ENCODE measurements at regions not wholly inside any gene's neighbourhood (a gene's known extent, or its start where the extent isn't known, plus 50 kb on each side); places are given as distances from the start of the nearest gene placed in this dataset.

DNA sequence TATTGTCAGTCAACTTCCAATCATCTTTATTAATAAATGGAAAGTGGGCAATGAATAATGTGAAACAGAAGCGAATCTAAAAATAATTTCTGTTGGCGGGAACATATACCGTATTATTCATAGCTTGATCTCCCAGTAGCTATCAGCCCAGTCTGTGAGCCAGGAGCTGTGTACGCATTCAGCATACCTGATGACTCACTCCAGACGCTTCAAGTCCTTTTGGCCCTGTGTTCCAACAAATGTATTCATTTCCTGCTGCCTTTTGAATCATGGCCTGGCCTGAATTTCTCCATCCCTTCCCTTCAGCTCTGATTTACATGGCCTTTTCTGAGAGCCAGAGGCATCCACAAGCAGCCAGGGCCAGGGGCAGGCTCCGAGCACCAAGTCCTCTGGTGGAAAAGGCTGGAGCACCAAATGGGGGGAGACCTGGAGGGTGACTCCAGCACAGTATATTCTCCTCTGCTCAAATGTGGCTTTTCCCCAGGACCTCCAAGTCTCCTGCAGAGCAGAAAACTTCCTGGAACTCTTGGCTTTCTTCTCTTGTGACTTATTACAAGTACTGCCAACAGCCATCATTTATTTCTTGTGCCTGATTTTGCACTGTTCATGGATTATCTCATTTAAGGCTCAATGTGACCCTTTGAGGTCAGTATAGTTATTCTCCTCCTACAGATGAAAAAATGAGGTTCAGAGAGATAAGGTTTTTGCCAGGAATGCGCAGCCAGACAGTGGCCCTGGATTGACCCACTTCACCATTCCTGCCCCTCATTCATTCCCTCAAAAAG, 108.7 kb downstream of the EN1 start:
- no peak for DNase-seq (ENCODE audit: low read depth)

DNA sequence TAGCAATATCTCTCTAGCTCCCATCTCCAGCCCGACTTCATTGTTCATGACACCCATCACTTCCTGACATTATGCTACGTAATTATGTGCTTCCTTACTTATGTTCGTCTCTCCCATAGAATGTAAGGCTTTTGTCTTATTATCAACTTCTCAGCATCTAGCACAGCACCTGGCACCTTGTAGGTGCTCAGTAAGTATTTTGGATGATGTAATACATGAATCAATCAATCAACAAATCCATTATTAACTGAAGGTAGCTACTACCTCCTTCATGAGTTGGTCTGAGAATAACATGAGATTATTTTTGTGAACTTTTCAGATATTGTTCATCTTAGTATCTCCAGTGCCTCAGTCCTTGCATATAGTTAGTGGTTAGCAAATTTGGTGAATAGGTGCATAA, 109.3 kb downstream of the EN1 start:
- DNase-seq (ENCODE audit: low read depth): no peak

DNA sequence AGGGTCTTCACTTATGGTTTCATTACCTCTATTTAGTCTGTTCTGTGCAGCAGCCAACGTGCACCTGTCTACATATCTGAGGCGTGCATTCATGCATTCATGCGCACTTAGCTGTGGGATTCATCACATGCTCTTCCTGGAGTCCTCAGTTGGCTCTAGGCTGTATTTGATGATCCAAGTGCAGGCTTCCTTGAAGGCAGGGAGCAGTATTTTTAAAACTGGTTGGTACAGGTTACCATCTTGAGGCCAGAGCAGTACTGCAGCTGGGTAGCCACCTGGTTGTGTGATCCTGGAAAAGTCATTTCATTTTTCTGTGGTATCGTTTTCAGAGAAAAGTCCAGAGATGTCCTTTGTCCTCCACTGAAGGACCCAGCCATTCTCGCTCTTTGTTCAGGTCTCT, 109.8 kb downstream of the EN1 start:
- DNase-seq (ENCODE audit: low read depth): no peak

DNA sequence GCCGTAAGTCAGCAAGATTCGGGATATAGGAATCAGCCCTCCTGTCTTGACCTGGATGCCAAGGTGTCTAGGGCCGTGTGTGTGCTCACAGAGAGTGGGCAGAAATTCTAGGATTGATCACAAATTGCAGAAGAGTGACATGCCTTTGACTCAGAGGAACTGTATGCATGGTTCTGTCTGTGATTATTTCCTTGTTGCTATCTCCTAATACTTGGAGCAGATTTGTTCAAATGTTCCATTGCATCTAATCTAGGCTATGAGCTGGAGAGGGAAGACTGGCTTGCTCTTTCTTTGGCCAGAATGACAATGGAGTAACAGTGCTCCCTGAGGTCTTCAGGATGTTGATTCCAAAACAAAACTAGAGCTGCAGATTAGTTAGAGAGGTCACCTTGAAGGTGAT, 115.0 kb downstream of the EN1 start:
- no peak for DNase-seq (ENCODE audit: low read depth)

DNA sequence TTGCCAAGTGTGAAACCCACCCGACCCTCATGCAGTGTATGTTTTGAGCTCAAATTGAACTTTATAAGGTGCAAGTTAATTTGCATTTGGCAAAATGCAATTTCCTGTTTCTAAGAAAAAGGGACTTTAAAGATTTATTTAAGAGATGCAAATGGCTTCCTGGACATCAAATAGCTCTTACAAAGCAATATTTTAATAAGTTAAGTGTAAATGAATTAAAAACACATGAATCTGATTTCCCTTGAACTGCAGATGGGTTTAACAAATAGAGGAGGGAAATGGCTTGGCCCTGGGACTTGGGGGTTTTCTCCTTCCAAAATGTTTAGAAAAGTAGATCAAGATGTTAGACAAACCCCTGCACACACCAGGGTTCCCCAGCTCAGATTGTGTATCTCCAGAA, 116.0 kb downstream of the EN1 start:
- DNase-seq (ENCODE audit: low read depth): no peak

DNA sequence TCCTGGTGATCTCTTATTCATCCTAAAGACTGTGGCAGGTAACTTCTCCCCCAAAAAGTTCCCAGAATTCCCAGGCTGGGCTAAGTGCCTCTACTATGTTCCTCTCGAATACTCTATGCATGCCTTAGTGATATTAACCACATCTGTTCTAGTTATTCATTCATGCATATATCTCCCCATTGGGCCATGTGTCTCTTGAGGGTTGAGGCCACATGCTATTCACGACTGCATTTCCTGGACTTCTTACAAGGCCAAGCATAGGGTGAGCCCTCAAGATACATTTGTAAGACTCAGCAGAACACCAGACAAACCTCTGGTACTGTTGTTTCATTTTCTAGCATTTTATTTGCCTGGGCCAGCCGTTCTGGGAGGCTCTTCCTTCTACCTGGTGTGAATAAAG, 117.0 kb downstream of the EN1 start:
- DNase-seq (ENCODE audit: low read depth): no peak

DNA sequence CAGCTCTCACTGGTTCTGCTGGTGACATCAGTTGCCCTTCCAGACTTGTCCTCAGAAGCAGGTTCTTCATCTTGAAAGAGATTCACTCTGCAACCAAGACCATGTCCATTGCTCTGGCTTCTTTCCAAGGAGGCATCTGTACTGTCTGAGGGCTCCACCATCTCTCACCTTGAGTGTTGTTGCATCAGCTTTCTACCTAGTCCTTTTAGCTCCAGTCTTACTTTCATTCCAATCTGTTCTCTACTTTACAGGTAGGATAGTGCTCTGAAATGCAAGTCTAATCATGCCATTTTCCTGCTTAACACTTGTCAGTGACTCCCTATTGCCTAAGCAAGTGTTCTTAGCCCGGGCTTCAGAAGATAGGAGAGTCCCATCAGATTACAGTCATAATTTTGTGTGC, 117.7 kb downstream of the EN1 start:
- no peak for DNase-seq (ENCODE audit: low read depth)

DNA sequence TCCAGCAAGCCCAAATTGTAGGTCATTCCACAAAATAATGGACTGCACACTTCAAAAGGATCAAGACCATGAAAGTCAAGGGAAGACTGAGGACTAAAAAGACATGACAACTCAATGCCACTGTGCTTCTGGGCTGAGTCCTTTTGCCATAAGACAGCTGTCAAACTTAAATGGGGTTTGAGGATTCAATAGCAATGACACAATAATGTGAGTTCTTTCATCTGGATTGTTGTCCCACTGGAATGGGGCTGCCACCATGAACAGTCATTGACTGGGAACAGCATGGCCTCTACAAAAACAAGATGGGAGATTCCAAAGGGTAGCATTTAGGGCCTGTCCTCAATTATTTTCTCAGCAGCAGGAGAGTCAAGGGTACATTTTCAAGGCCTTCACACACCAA, 118.5 kb downstream of the EN1 start:
- no peak for DNase-seq (ENCODE audit: low read depth)

DNA sequence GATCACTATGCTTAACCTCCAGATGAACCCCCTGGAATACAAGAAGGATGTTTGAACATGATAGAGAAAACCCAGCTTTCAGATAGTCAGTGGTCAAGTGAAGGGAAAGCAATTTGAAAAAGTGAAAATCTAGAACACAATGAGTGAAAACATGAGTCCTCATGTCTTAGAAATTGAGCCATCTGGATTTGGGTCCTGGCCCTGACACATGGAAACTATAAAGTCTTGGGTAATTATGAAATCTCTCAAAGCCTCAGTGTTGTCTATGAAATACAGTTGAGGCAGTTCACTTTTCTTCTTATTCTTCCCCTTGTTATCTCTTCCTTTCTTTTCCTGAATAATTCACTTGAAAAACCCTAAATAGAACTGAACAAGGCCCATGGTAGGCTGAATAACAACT, 120.6 kb downstream of the EN1 start:
- no peak for DNase-seq (ENCODE audit: low read depth)

DNA sequence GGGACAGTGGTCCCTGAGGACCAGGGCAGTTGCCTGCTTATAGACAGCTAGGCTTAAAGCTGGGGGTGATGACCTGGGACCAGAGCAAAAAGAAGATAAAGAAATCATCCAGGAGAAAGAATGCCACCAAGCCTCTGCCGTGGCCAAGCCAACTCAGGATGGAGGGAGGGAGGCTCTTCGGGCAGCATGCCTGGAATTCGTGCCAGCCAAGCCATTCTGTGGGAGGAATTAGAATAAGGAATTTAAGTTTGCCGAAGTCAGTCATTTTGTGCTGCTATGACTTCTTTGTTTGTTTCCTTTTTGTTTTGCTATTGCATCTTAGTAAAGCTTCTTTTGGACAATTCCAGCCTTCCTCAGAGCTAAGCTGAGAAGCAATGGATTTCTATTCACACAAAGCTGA, 124.1 kb downstream of the EN1 start:
- no peak for DNase-seq (ENCODE audit: low read depth)

DNA sequence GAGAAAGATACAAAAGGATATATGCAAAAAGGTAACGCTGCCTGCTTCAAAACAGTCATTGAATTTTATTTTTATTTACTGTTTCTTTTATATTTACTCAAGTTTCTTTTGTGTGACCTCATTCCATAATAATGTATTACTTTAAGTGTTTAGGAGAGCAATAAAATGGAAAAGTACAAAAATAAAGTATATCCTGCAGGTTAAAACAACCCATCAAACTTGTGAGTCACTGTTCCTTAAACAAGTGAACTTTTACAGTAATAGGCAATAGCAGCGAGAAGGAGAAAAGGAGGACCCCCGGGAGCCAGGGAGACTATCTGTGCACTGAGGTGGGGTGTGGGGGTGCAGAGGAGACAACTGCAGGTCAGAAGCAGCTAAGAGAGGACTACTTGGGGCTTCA, 124.5 kb downstream of the EN1 start:
- DNase-seq (ENCODE audit: low read depth): no peak

DNA sequence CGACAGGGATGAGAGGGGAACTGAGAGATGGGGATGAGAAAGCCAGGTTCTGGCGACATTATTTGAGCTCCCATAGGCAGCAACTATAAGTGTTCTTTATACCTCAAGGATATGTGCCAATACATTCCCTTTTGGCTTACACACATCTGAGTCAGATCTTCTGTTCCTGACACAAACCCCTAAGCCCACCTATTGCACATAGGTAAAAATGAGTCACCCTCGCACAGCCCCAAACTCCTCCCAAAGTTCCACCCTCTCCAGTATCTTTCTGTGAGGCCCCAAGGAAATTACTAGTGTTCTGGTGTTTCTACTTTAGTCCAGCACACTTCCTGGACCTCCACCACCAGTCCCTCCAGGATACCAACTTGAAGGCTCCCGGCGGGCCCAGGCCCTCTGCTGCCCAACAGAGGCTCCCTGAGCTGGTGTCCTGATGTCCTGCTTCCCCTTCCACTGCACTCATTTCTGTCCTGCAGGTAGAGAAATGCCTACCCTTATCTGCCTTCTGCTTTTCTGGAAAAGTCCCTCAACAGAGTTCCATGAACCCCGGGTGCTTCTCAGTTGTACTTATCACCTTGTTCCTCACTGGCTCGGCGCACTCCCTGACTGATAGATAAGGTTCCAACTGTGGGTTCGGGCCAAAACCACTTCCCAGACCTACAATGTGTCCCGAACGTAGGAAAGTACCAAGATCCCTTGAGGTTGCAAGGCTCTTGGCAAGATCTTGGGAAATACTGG, 125.5 kb downstream of the EN1 start:
- DNase-seq (ENCODE audit: low read depth): no peak

DNA sequence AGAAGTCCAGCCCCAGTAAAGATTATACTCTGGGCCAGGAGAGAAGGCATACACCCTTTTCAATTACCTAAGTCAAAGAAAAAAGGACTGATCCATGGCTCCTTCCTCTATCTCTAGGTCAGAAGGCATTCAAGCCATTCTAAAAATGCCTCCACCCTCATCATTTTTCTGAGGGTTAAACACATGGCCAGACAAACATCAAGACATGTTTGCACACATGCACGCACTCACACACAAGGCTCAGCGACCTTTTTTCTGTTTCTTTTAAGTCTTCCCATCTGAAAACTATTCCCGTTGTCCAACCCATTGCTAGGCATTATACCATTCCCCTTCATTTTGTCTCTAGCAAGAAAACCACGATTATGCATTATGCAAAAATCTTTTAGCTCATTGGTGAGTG, 126.6 kb downstream of the EN1 start:
- DNase-seq (ENCODE audit: low read depth): no peak

DNA sequence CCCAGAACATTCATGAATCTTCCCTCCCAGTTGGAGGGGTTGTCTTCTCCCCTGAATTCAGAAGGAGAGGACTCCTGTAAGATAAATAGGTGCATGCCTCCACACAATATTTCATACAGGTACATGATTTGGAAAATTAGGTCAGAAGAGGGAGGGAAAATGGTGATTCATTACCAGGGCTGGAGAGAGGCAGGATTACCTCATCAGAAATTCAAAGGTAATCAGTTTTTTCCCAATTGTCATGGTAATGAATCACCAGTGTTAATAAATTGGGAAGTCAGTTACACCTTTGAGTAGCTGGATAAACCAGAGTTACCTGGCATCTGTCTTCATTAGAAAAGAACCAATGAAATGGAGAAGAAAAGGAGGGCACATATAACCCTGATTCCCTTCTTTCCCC, 128.5 kb downstream of the EN1 start:
- DNase-seq (ENCODE audit: low read depth): no peak

DNA sequence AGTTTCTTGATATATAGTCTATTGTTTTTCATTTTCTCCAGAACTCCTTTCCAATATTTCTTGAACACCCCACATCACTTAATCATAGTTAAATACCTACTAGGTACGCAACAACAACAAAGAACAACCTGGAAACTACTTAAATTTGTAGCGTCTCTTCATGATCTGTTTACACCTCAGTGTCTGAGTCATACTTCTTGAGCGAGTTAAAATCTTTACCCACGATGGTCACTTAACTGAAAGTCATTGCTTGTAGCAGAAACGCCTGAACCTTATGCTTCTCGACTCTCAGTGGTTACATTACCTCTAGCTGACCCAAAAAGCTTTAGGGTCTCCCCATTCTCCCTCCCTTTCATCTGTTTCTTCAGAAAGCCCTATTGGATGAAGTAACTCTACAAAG, 131.3 kb downstream of the EN1 start:
- DNase-seq (ENCODE audit: low read depth): no peak

DNA sequence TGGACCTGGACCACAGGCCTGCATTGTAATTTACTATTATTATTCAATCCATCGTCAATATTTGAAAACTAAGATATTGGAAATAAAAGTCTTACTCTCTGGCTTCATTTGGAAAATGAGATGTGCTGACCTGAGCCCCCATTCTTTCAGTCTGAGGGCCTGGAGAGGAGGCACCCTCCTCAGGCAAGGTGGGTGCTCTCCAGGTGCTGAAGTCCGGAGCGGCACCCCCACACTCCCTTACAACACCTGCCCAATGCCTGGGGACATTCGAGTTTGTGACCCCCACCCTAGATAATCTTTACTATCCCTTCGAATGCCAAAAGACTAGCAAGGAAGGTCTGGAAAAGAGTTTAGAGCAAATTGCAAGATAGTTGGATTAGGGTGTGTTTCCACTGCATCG, 133.3 kb downstream of the EN1 start:
- no peak for DNase-seq (ENCODE audit: low read depth)

DNA sequence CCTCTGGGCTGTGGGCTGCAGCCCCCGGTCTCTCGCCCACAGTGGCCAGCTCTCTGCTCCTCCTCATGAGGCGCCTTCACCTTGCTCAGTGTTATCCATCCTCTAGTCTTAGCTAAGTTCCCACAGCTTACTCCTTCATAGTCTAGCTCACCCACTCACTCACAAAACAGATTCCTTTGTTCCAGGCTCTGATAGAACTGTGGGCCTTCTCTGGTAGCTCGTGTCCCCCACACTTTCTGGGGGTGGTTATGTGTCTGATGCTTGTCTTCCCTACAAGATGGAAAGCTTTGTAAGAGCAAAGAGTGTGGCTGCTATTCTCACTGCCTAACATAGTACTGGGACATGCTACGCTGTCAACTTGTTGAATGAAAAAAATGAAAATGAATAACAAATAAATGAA, 135.8 kb downstream of the EN1 start:
- DNase-seq (ENCODE audit: low read depth): no peak

DNA sequence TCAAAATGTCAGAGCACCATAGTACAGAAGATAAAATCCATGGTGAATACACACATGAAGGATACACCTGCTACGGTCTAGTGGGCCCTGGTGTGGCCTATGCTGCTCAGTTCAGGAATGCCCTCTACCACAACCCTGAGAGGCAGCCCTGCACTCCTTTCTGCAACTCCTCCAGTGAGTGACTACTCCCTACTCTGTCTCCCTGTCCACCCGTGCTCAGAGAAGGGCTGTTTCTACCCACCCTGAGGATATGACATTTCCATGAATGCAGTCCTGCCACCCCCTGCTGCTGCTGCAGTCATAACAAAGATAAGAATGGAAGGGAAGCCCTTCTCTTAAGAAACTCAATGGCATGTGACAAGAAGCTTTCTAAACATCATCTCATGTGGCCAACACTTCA, 137.0 kb downstream of the EN1 start:
- DNase-seq (ENCODE audit: low read depth): no peak

DNA sequence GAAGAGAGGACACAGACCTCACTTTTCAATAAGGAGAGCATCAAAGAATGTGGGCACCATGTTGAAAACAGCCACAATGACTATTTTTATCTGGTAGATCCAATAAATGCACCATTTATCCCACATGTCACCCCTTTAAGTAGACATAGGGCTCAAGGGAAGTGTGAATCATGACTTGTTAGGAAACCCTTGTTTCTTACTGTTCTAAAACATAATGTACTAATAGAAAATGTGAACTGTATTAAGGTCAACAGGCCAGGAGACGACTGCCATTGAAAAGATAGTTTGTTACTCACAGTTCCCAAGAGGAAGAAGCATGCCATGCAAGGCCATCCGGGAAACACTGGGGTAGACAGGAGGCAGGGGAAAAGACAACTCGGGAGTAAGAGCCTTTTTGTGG, 137.7 kb downstream of the EN1 start:
- no peak for DNase-seq (ENCODE audit: low read depth)

DNA sequence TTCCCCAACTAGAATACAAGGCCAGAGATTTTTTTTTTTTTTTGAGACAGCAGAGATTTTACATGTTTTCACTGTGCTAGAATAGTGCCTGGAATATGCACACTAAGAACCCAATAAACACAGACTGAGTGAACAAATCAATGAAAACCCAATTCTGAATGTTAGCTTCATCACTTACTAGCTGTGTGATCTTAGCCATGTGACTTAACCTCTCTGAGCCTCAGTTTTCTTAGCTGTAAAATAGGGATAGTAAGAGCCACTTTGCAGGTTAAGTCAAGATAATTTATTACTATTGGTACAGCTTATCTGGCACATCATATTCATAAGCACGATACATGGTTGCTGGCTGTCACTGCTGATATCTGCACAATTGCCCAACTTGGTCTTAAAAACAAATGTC, 140.6 kb downstream of the EN1 start:
- no peak for DNase-seq (ENCODE audit: low read depth)

DNA sequence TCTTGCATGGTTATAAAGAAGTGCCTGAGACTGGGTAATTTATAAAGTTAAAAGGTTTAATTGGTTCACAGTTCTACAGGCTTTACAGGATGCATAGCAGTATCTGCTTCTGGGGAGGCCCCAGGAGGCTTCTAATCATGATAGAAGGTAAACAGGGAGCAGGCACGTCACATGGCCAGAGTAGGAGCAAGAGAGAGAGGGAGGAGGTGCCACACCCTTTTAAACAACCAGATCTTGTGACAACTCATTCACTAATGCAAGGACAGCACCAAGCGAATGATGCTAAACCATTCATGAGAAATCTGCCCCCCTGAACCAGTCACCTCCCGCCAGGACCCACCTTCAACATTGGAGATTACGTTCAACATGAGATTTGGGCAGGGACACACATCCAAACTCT, 141.1 kb downstream of the EN1 start:
- DNase-seq (ENCODE audit: low read depth): no peak

DNA sequence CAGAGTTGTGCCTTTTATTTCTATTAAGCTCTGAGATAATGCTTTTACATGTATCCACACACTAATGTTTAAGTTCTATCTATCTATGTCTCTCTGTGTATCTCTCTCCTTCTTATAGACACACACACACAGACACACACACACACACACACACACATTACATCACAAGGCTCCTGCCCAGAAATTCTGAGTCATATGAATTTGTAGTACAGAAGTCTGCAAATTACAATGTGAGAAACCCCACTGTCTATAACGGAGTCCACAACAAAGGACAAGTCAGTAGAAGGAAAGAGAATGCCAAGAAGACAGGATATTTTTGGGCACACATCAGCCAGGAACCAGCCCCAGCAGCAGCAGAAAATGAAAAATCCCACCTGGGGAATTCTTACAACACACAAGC, 142.4 kb downstream of the EN1 start:
- no peak for DNase-seq (ENCODE audit: low read depth)

DNA sequence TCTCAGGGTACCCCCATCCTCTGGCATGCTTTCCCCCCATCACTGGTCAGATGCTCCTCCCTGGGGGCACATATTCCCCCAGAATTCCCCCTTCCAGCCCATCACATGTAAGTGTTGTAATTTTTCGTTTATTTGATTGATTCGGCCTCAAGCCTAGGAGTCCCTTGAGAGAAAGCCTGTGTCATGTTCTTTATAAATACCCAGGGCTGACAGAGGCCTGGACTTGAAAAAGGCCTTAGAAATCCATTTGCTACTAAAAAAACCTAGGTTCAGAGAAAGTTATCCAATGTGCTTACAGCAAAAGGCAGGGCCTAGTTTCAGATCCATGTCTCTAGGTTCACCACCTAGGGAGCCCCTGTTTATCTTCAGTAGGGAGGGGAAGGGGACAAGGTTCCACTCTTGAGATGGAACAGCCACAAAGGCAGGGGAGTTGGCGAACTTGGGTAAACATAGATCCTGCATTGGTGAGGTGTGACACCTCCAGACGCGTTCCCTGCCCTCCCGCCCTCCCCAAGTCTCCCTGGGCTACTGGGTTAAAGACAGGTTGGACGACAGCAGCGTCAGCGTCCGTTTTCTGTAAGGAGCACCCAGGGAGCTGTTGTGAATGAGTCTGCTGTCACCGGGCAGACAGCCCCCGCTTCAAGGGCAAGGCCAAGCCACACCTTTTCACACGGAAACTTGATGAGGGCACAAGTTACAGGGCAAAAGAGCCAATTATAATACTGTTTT, 147.8 kb downstream of the EN1 start:
- DNase-seq (ENCODE audit: low read depth): no peak

All from stimulated activated CD8-positive, alpha-beta memory T cell treated with anti-CD3 and anti-CD28 coated beads, Interleukin-4, amount 100 ng/mL, for 24 hours (primary cell).